ENCODE measurements at regions not wholly inside any gene's neighbourhood (a gene's known extent, or its start where the extent isn't known, plus 50 kb on each side); places are given as distances from the start of the nearest gene placed in this dataset.

GRCh38 chr1:30032302-30032701 is 691.1 kb downstream of the MATN1 start:
- in situ Hi-C loops (cut with HindIII; ENCODE audit: low pct_unique_long_range_greater_than_20kb, low sequenced_read_pairs): no loop called here
- DNase-seq (ENCODE audit: low read depth): no peak

- no peak for DNase-seq (ENCODE audit: low read depth)
- in situ Hi-C loops (cut with HindIII; ENCODE audit: low pct_unique_long_range_greater_than_20kb, low sequenced_read_pairs): no loop called here
Observed at GRCh38 chr1:30029677-30030076, 693.7 kb downstream of the MATN1 start.

GRCh38 chr1:30028939-30029338 is 694.4 kb downstream of the MATN1 start:
- in situ Hi-C loops (cut with HindIII; ENCODE audit: low pct_unique_long_range_greater_than_20kb, low sequenced_read_pairs): no loop called here
- DNase-seq (ENCODE audit: low read depth): no peak

GRCh38 chr1:30028283-30028682 is 695.1 kb downstream of the MATN1 start:
- no peak for DNase-seq (ENCODE audit: low read depth)
- in situ Hi-C loops (cut with HindIII; ENCODE audit: low pct_unique_long_range_greater_than_20kb, low sequenced_read_pairs): no loop called here

GRCh38 chr1:30027247-30027646 is 696.1 kb downstream of the MATN1 start:
- no peak for DNase-seq (ENCODE audit: low read depth)
- in situ Hi-C loops (cut with HindIII; ENCODE audit: low pct_unique_long_range_greater_than_20kb, low sequenced_read_pairs): no loop called here

GRCh38 chr1:30024411-30025195 is 698.8 kb downstream of the MATN1 start:
- in situ Hi-C loops (cut with HindIII; ENCODE audit: low pct_unique_long_range_greater_than_20kb, low sequenced_read_pairs): no loop called here
- DNase-seq (ENCODE audit: low read depth): no peak

- in situ Hi-C loops (cut with HindIII; ENCODE audit: low pct_unique_long_range_greater_than_20kb, low sequenced_read_pairs): no loop called here
Observed at GRCh38 chr1:30023339-30024022, 699.9 kb downstream of the MATN1 start.

GRCh38 chr1:30014031-30014430 is 709.4 kb downstream of the MATN1 start:
- in situ Hi-C loops (cut with HindIII; ENCODE audit: low pct_unique_long_range_greater_than_20kb, low sequenced_read_pairs): no loop called here
- no peak for DNase-seq (ENCODE audit: low read depth)

More at GRCh38 chr1:30023339-30024022, 699.9 kb downstream of the MATN1 start:
- DNase-seq (ENCODE audit: low read depth): no peak

GRCh38 chr1:30012455-30013440 is 710.6 kb downstream of the MATN1 start:
- no peak for DNase-seq (ENCODE audit: low read depth)
- in situ Hi-C loops (cut with HindIII; ENCODE audit: low pct_unique_long_range_greater_than_20kb, low sequenced_read_pairs): no loop called here

- no peak for DNase-seq (ENCODE audit: low read depth)
- in situ Hi-C loops (cut with HindIII; ENCODE audit: low pct_unique_long_range_greater_than_20kb, low sequenced_read_pairs): no loop called here
Observed at GRCh38 chr1:30011970-30012369, 711.4 kb downstream of the MATN1 start.

- in situ Hi-C loops (cut with HindIII; ENCODE audit: low pct_unique_long_range_greater_than_20kb, low sequenced_read_pairs): no loop called here
- no peak for DNase-seq (ENCODE audit: low read depth)
Observed at GRCh38 chr1:30010506-30011106, 712.8 kb downstream of the MATN1 start.

- DNase-seq (ENCODE audit: low read depth): no peak
- in situ Hi-C loops (cut with HindIII; ENCODE audit: low pct_unique_long_range_greater_than_20kb, low sequenced_read_pairs): no loop called here
Observed at GRCh38 chr1:30009720-30010119, 713.7 kb downstream of the MATN1 start.

GRCh38 chr1:30008998-30009657 is 714.3 kb downstream of the MATN1 start:
- DNase-seq (ENCODE audit: low read depth): peak; percentile 22
- in situ Hi-C loops (cut with HindIII; ENCODE audit: low pct_unique_long_range_greater_than_20kb, low sequenced_read_pairs): no loop called here

- in situ Hi-C loops (cut with HindIII; ENCODE audit: low pct_unique_long_range_greater_than_20kb, low sequenced_read_pairs): no loop called here
- no peak for DNase-seq (ENCODE audit: low read depth)
Observed at GRCh38 chr1:30008372-30008997, 714.9 kb downstream of the MATN1 start.

- no peak for DNase-seq (ENCODE audit: low read depth)
- in situ Hi-C loops (cut with HindIII; ENCODE audit: low pct_unique_long_range_greater_than_20kb, low sequenced_read_pairs): no loop called here
Observed at GRCh38 chr1:30005972-30006619, 717.3 kb downstream of the MATN1 start.

- in situ Hi-C loops (cut with HindIII; ENCODE audit: low pct_unique_long_range_greater_than_20kb, low sequenced_read_pairs): no loop called here
Observed at GRCh38 chr1:30001732-30002039, 721.7 kb downstream of the MATN1 start.

More at GRCh38 chr1:30001732-30002039, 721.7 kb downstream of the MATN1 start:
- no peak for DNase-seq (ENCODE audit: low read depth)
